ENCODE measurements at regions not wholly inside any gene's neighbourhood (a gene's known extent, or its start where the extent isn't known, plus 50 kb on each side); places are given as distances from the start of the nearest gene placed in this dataset.
A peak's percentile ranks its signal among the peaks of the same experiment; 100 is the strongest.

- no peak for ATAC-seq
- TF ChIP-seq ZNF70 (CRISPR knock-in tag; IDR thresholded peaks at IDR 0.05) (no peak), CSDC2 (CRISPR knock-in tag; IDR thresholded peaks at IDR 0.05) (no peak), GLIS3 (CRISPR knock-in tag; IDR thresholded peaks at IDR 0.05) (no peak), ZC3H10 (CRISPR knock-in tag; IDR thresholded peaks at IDR 0.05) (no peak), OSR1 (CRISPR knock-in tag; IDR thresholded peaks at IDR 0.05) (no peak), ZFP3 (CRISPR knock-in tag; IDR thresholded peaks at IDR 0.05) (no peak), ZFP30 (CRISPR knock-in tag; IDR thresholded peaks at IDR 0.05) (no peak), TCF4 (CRISPR knock-in tag; IDR thresholded peaks at IDR 0.05; ENCODE audit: borderline replicate concordance) (no peak), RARB (CRISPR knock-in tag; IDR thresholded peaks at IDR 0.05) (no peak), TSHZ2 (CRISPR knock-in tag; IDR thresholded peaks at IDR 0.05) (no peak), POU6F1 (CRISPR knock-in tag; IDR thresholded peaks at IDR 0.05; ENCODE audit: borderline replicate concordance, low read depth) (no peak), BACH2 (CRISPR knock-in tag; IDR thresholded peaks at IDR 0.05; ENCODE audit: borderline replicate concordance) (no peak), ESRRG (CRISPR knock-in tag; IDR thresholded peaks at IDR 0.05) (no peak), ARNTL (CRISPR knock-in tag; IDR thresholded peaks at IDR 0.05; ENCODE audit: borderline replicate concordance, low read depth) (no peak), PPARA (CRISPR knock-in tag; IDR thresholded peaks at IDR 0.05; ENCODE audit: borderline replicate concordance) (no peak)
Observed at GRCh38 chr3:10707400-10708215, 108.4 kb upstream of the SLC6A11 start.

GRCh38 chr3:10708216-10708893, 107.7 kb upstream of the SLC6A11 start:
- no peak for TF ChIP-seq GLIS3 (CRISPR knock-in tag; IDR thresholded peaks at IDR 0.05)
- no peak for TF ChIP-seq POU6F1 (CRISPR knock-in tag; IDR thresholded peaks at IDR 0.05; ENCODE audit: borderline replicate concordance, low read depth)
- no peak for TF ChIP-seq RARB (CRISPR knock-in tag; IDR thresholded peaks at IDR 0.05)
- no peak for TF ChIP-seq CSDC2 (CRISPR knock-in tag; IDR thresholded peaks at IDR 0.05)
- no peak for TF ChIP-seq PPARA (CRISPR knock-in tag; IDR thresholded peaks at IDR 0.05; ENCODE audit: borderline replicate concordance)
- no peak for TF ChIP-seq ZFP3 (CRISPR knock-in tag; IDR thresholded peaks at IDR 0.05)
- TF ChIP-seq OSR1 (CRISPR knock-in tag; IDR thresholded peaks at IDR 0.05) = no peak
- no peak for TF ChIP-seq ZNF565 (CRISPR knock-in tag; conservative IDR thresholded peaks at IDR 0.05; ENCODE audit: low read depth)
- TF ChIP-seq ZNF8 (CRISPR knock-in tag; IDR thresholded peaks at IDR 0.05) = no peak
- no peak for TF ChIP-seq TCF4 (CRISPR knock-in tag; IDR thresholded peaks at IDR 0.05; ENCODE audit: borderline replicate concordance)
- TF ChIP-seq BACH2 (CRISPR knock-in tag; IDR thresholded peaks at IDR 0.05; ENCODE audit: borderline replicate concordance) = no peak
- TF ChIP-seq ZFP30 (CRISPR knock-in tag; IDR thresholded peaks at IDR 0.05) = no peak
- no peak for ATAC-seq

- ATAC-seq = peak; percentile 44; the same call in 2 of the 3 replicates
- TF ChIP-seq RARB (CRISPR knock-in tag; IDR thresholded peaks at IDR 0.05) (no peak), ZNF70 (CRISPR knock-in tag; IDR thresholded peaks at IDR 0.05) (no peak), OSR1 (CRISPR knock-in tag; IDR thresholded peaks at IDR 0.05) (no peak), ZC3H10 (CRISPR knock-in tag; IDR thresholded peaks at IDR 0.05) (no peak), GLIS3 (CRISPR knock-in tag; IDR thresholded peaks at IDR 0.05) (no peak), ZFP3 (CRISPR knock-in tag; IDR thresholded peaks at IDR 0.05) (no peak), SNAI2 (CRISPR knock-in tag; IDR thresholded peaks at IDR 0.05) (no peak)
Observed at GRCh38 chr3:10709110-10709781, 106.8 kb upstream of the SLC6A11 start.

GRCh38 chr3:10712121-10712520, 103.9 kb upstream of the SLC6A11 start:
- ATAC-seq = no peak
- TF ChIP-seq BACH2 (CRISPR knock-in tag; IDR thresholded peaks at IDR 0.05; ENCODE audit: borderline replicate concordance) (no peak), TOX (CRISPR knock-in tag; IDR thresholded peaks at IDR 0.05; ENCODE audit: borderline replicate concordance) (no peak), PPARA (CRISPR knock-in tag; IDR thresholded peaks at IDR 0.05; ENCODE audit: borderline replicate concordance) (no peak), ZNF565 (CRISPR knock-in tag; conservative IDR thresholded peaks at IDR 0.05; ENCODE audit: low read depth) (no peak), RARB (CRISPR knock-in tag; IDR thresholded peaks at IDR 0.05) (no peak), CREB5 (CRISPR knock-in tag; IDR thresholded peaks at IDR 0.05; ENCODE audit: low read depth) (no peak), TSHZ2 (CRISPR knock-in tag; IDR thresholded peaks at IDR 0.05) (no peak), CSDC2 (CRISPR knock-in tag; IDR thresholded peaks at IDR 0.05) (no peak), GLIS3 (CRISPR knock-in tag; IDR thresholded peaks at IDR 0.05) (no peak)
